ENCODE measurements at regions not wholly inside any gene's neighbourhood (a gene's known extent, or its start where the extent isn't known, plus 50 kb on each side); places are given as distances from the start of the nearest gene placed in this dataset.

- TF ChIP-seq CTCF (IDR thresholded peaks at IDR 0.05 in 4 of 5, conservative IDR thresholded peaks at IDR 0.05 in 1 of 5) = no peak
- TF ChIP-seq POLR2A (IDR thresholded peaks at IDR 0.05) = no peak
Measured at GRCh38 chr1:213414346-213414745, 363.3 kb downstream of the RPS6KC1 start.
